GM12874 (cell line): ENCODE measurements at regions not wholly inside any gene's neighbourhood (a gene's known extent, or its start where the extent isn't known, plus 50 kb on each side); places are given as distances from the start of the nearest gene placed in this dataset.

Experiments used
- CTCF ChIP-seq: IDR thresholded peaks from 2 replicates; pipeline ENCODE4 v1.5.1; 2011; ENCODE audit warnings: low read depth, mild to moderate bottlenecking, control low read depth, low read length, moderate library complexity; ENCODE audit not compliant: insufficient read depth

GRCh38 chr7:45359250-45359649 is 201.7 kb downstream of the RAMP3 start:
- TF ChIP-seq CTCF: no peak

GRCh38 chr7:45359776-45360175 is 202.2 kb downstream of the RAMP3 start:
- no peak for TF ChIP-seq CTCF

- TF ChIP-seq CTCF: no peak
Observed at GRCh38 chr7:45363669-45364068, 206.1 kb downstream of the RAMP3 start.

GRCh38 chr7:45365341-45365740 is 207.8 kb downstream of the RAMP3 start:
- TF ChIP-seq CTCF: no peak

- TF ChIP-seq CTCF: no peak
Observed at GRCh38 chr7:45366475-45366874, 207.7 kb upstream of the ADCY1 start.

GRCh38 chr7:45367026-45367425 is 207.1 kb upstream of the ADCY1 start:
- TF ChIP-seq CTCF: no peak

GRCh38 chr7:45368129-45368807 is 205.9 kb upstream of the ADCY1 start:
- TF ChIP-seq CTCF: no peak

GRCh38 chr7:45384499-45384898 is 189.7 kb upstream of the ADCY1 start:
- no peak for TF ChIP-seq CTCF
